ENCODE measurements at regions not wholly inside any gene's neighbourhood (a gene's known extent, or its start where the extent isn't known, plus 50 kb on each side); places are given as distances from the start of the nearest gene placed in this dataset.

DNA sequence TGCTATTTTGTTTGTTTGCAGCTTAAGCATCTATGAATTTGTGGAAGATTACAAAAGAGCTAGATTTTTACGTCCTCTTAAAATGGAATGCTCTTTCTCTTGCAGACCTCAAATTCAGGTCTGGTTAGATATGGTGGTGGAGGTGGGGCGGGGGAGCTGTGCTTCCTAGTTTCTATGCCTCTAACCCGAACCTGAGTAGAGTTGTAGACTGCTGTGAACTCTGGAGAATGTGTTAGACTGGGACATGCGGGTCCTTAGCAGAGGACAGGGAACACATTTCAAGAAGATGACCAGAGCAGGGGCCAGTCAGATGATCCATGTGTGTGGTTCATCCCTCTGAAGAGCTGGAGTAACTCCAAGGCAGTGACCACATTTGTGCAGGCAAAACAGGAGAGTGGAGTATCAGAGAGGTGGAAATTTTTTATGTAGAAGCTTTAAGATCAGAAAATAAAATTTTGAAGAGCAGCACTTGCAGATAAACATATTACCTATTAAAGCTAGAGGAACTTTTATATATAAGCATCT is 154.9 kb downstream of the FAM174A start:
- TF ChIP-seq POLR2A (IDR thresholded peaks at IDR 0.05), result no peak
- no peak for TF ChIP-seq CTCF (IDR thresholded peaks at IDR 0.05)
- no peak for TF ChIP-seq POLR2AphosphoS5 (IDR thresholded peaks at IDR 0.05)
- TF ChIP-seq EP300 (IDR thresholded peaks at IDR 0.05), result no peak
